SK-N-SH (cell line): ENCODE measurements at regions not wholly inside any gene's neighbourhood (a gene's known extent, or its start where the extent isn't known, plus 50 kb on each side); places are given as distances from the start of the nearest gene placed in this dataset.

Experiments
- CTCF ChIA-PET: fragments of 300-600, 350-600 bp; formaldehyde crosslinking; extraction: SDS; loops from one replicate; lab custom pipeline; 2021; lab: Yijun Ruan, JAX
- POLR2A ChIA-PET: fragments of 350-600 bp; sonication (Branson Sonifier 250); formaldehyde crosslinking; extraction: SDS; loops from one replicate; lab custom pipeline; 2020; ENCODE audit warnings: antibody characterized with exemption, inconsistent platforms; lab: Yijun Ruan, JAX
- DNase-seq: peaks from one replicate; pipeline ENCODE4 v3.0.0; 2012
- H2AFZ ChIP-seq: fragments of 200-600 bp; sonication (generic); 2 replicates; pipeline ENCODE4 v1.8.1; 2016; ENCODE audit warnings: antibody characterized with exemption, mild to moderate bottlenecking, low read depth
- H3F3A ChIP-seq: fragments of 200-600 bp; sonication (generic); replicated peaks from 2 replicates; pipeline ENCODE3; 2016; ENCODE audit warnings: antibody characterized with exemption, mild to moderate bottlenecking; ENCODE audit not compliant: insufficient read depth
- H3K27ac ChIP-seq, 2 experiments: fragments of 200-500 bp in 1 of 2; fragments of 200-600 bp in 1 of 2; sonication (Bioruptor generic) in 1 of 2; sonication (generic), shearing (Covaris generic) in 1 of 2; 2 replicates each; pipeline versions ENCODE4 v1.5.1 to v1.6.1; 2014 to 2016; ENCODE audit warnings: low read depth in 2 of 2, inconsistent platforms in 1 of 2, low read length in 1 of 2, mild to moderate bottlenecking in 1 of 2, mixed read lengths in 1 of 2
- H3K27me3 ChIP-seq: fragments of 200-600 bp; sonication (generic), shearing (Covaris generic); 2 replicates; pipeline ENCODE4 v1.6.1; 2016; ENCODE audit warnings: mixed run types; ENCODE audit not compliant: insufficient read depth
- H3K36me3 ChIP-seq, 2 experiments: fragments of 200-500 bp in 1 of 2; fragments of 200-600 bp in 1 of 2; sonication (Bioruptor generic) in 1 of 2; sonication (generic) in 1 of 2; replicated peaks in 1 of 2; 2 replicates each; pipeline versions ENCODE3 to v1.5.1; 2014 to 2016; ENCODE audit warnings: low read length in 1 of 2, mild to moderate bottlenecking in 1 of 2; ENCODE audit not compliant: insufficient read depth in 2 of 2, control insufficient read depth in 1 of 2
- H3K4me1 ChIP-seq, 2 experiments: fragments of 200-500 bp in 1 of 2; fragments of 200-600 bp in 1 of 2; sonication (Bioruptor generic) in 1 of 2; sonication (generic), shearing (Covaris generic) in 1 of 2; 2 replicates each; pipeline versions ENCODE4 v1.5.1 to v1.6.1; 2014 to 2016; ENCODE audit warnings: low read depth in 1 of 2, low read length in 1 of 2, mixed run types in 1 of 2; ENCODE audit not compliant: insufficient read depth in 2 of 2, control insufficient read depth in 1 of 2
- H3K4me2 ChIP-seq: fragments of 200-600 bp; sonication (generic), shearing (Covaris generic); 2 replicates; pipeline ENCODE4 v1.6.1; 2017; ENCODE audit warnings: mixed run types
- H3K4me3 ChIP-seq, 2 experiments: fragments of 200-500 bp in 1 of 2; fragments of 200-600 bp in 1 of 2; sonication (Bioruptor generic) in 1 of 2; sonication (generic), shearing (Covaris generic) in 1 of 2; 2 replicates each; pipeline versions ENCODE4 v1.5.1 to v1.8.1; 2014 to 2016; ENCODE audit warnings: low read depth in 2 of 2, inconsistent platforms in 1 of 2, low read length in 1 of 2, mild to moderate bottlenecking in 1 of 2, mixed read lengths in 1 of 2, moderate library complexity in 1 of 2
- H3K79me2 ChIP-seq: fragments of 200-600 bp; sonication (generic); 2 replicates; pipeline ENCODE4 v1.8.1; 2017; ENCODE audit warnings: mild to moderate bottlenecking; ENCODE audit not compliant: insufficient read depth
- H3K9ac ChIP-seq: fragments of 200-600 bp; sonication (generic); 2 replicates; pipeline ENCODE4 v1.6.1; 2017; ENCODE audit warnings: mixed run types
- H3K9me2 ChIP-seq: fragments of 200-600 bp; sonication (generic); 2 replicates; pipeline ENCODE4 v1.6.1; 2017; ENCODE audit warnings: mixed run types
- H3K9me3 ChIP-seq: fragments of 200-600 bp; sonication (generic); 2 replicates; pipeline ENCODE4 v1.6.1; 2017; ENCODE audit warnings: mixed run types, mild to moderate bottlenecking, moderate library complexity
- H4K20me1 ChIP-seq: fragments of 200-600 bp; sonication (generic); 2 replicates; pipeline ENCODE4 v1.6.1; 2017; ENCODE audit warnings: mild to moderate bottlenecking, mixed run types; ENCODE audit not compliant: insufficient read depth
- CHD2 ChIP-seq: fragments of 150-350 bp; IDR thresholded peaks from 2 replicates; pipeline ENCODE4 v1.6.1; 2018; ENCODE audit warnings: low read length; ENCODE audit not compliant: partially characterized antibody
- ELF1 ChIP-seq: IDR thresholded peaks from 2 replicates; pipeline ENCODE4 v1.4.0; 2012
- FOXM1 ChIP-seq: IDR thresholded peaks from 2 replicates; pipeline ENCODE4 v1.4.0; 2012; ENCODE audit warnings: low read depth, mild to moderate bottlenecking
- GATA2 ChIP-seq: sonication (generic); formaldehyde crosslinking; IDR thresholded peaks from 2 replicates; pipeline ENCODE4 v1.5.0; 2020; ENCODE audit warnings: mild to moderate bottlenecking, missing genetic modification reagents
- MEF2A ChIP-seq: IDR thresholded peaks from 2 replicates; pipeline ENCODE4 v1.4.0; 2012; ENCODE audit warnings: low read depth, borderline replicate concordance
- MXI1 ChIP-seq: IDR thresholded peaks from 2 replicates; pipeline ENCODE4 v1.6.1; 2012; ENCODE audit warnings: mild to moderate bottlenecking, low read depth, low read length, improper control_type of control experiment
- NFIC ChIP-seq: IDR thresholded peaks from 2 replicates; pipeline ENCODE4 v1.4.0; 2012; ENCODE audit warnings: borderline replicate concordance
- RAD21 ChIP-seq: IDR thresholded peaks from 2 replicates; pipeline ENCODE4 v1.6.1; 2012; ENCODE audit warnings: mild to moderate bottlenecking, low read length
- RCOR1 ChIP-seq: fragments of 150-350 bp; IDR thresholded peaks from 2 replicates; pipeline ENCODE4 v1.6.1; 2017; ENCODE audit warnings: antibody characterized with exemption, low read length
- SIN3A ChIP-seq: IDR thresholded peaks from 2 replicates; pipeline ENCODE4 v1.6.1; 2012; ENCODE audit warnings: low read depth, mild to moderate bottlenecking, low read length, moderate library complexity, borderline replicate concordance
- SMC3 ChIP-seq: IDR thresholded peaks from 2 replicates; pipeline ENCODE4 v1.6.1; 2012; ENCODE audit warnings: low read depth, low read length, improper control_type of control experiment
- TAF1 ChIP-seq: IDR thresholded peaks from 2 replicates; pipeline ENCODE4 v1.6.1; 2012; ENCODE audit warnings: low read depth, mild to moderate bottlenecking, low read length, moderate library complexity, borderline replicate concordance
- YY1 ChIP-seq: IDR thresholded peaks from 2 replicates; pipeline ENCODE4 v1.4.0; 2012; ENCODE audit warnings: low read depth, mild to moderate bottlenecking
- TF ChIP-seq, protein P1 (sequence below): IDR thresholded peaks from 2 replicates; pipeline ENCODE4; 2012
- TF ChIP-seq, protein P2 (sequence below): IDR thresholded peaks from 2 replicates; pipeline ENCODE4 v1.6.1; 2012; ENCODE audit warnings: mild to moderate bottlenecking, low read depth, low read length, moderate library complexity
- TF ChIP-seq, protein P3 (sequence below): fragments of 200-600 bp; sonication (generic); IDR thresholded peaks from 2 replicates; pipeline ENCODE4 v1.6.1; 2017; ENCODE audit warnings: antibody characterized with exemption, mild to moderate bottlenecking, moderate library complexity
- TF ChIP-seq, protein P4 (sequence below): IDR thresholded peaks from 2 replicates; pipeline ENCODE4 v1.4.0; 2012; ENCODE audit warnings: low read depth
- TF ChIP-seq, protein P5 (sequence below): IDR thresholded peaks from 2 replicates; pipeline ENCODE4 v1.4.0; 2012; ENCODE audit warnings: low read depth, borderline replicate concordance
- TF ChIP-seq, protein P6 (sequence below): IDR thresholded peaks from 2 replicates; pipeline ENCODE4 v1.4.0; 2012; ENCODE audit warnings: low read depth, borderline replicate concordance

DNA sequence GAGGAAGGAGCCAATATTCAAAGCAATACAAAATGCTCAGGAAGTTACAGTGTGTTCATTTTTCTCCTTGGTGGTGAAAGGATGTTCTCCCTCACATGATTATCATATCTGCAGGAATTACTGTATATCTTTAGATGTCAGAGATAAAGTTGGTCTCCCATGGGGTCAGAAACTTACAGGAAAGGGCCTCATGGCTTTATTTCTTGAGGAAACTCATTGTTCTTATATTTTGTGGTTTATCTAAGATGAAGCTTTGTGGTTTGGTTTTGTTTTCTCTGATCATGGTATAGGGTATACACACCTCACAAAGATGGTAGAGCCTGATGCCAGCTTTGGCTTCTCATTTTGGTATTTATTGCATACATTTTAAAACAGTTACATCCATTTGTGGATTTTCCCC is 100.5 kb upstream of the STXBP5 start:
- Histone ChIP-seq H3K79me2 (no peaks in the 10 kb centered on the region), H4K20me1 (no peaks in the 10 kb centered on the region), H2AFZ (0 out of 2 replicates have a peak overlapping the region, but pooled peaks have one; percentile 1), H3K27ac (no peak overlapping the region; a peak in 1 of 4 replicates), H3F3A (peaks cover 7% of the 10 kb centered on the region), H3K9ac (no peak overlapping the region), H3K4me2 (no peak overlapping the region), H3K4me1 (peaks cover 0 to 4% of the 10 kb centered on the region in 2 experiments; a peak in 1 of 4 replicates), H3K27me3 (no peaks in the 10 kb centered on the region), H3K9me2 (no peaks in the 10 kb centered on the region), H3K36me3 (no peaks in the 10 kb centered on the region), H3K4me3 (no peak overlapping the region), H3K9me3 (no peaks in the 10 kb centered on the region)
- no peak for DNase-seq
- CTCF ChIA-PET: no interaction called here
- TF ChIP-seq, protein P1, sequence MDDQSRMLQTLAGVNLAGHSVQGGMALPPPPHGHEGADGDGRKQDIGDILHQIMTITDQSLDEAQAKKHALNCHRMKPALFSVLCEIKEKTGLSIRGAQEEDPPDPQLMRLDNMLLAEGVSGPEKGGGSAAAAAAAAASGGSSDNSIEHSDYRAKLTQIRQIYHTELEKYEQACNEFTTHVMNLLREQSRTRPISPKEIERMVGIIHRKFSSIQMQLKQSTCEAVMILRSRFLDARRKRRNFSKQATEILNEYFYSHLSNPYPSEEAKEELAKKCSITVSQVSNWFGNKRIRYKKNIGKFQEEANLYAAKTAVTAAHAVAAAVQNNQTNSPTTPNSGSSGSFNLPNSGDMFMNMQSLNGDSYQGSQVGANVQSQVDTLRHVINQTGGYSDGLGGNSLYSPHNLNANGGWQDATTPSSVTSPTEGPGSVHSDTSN: no peak
- no peak for TF ChIP-seq RCOR1
- TF ChIP-seq, protein P2, sequence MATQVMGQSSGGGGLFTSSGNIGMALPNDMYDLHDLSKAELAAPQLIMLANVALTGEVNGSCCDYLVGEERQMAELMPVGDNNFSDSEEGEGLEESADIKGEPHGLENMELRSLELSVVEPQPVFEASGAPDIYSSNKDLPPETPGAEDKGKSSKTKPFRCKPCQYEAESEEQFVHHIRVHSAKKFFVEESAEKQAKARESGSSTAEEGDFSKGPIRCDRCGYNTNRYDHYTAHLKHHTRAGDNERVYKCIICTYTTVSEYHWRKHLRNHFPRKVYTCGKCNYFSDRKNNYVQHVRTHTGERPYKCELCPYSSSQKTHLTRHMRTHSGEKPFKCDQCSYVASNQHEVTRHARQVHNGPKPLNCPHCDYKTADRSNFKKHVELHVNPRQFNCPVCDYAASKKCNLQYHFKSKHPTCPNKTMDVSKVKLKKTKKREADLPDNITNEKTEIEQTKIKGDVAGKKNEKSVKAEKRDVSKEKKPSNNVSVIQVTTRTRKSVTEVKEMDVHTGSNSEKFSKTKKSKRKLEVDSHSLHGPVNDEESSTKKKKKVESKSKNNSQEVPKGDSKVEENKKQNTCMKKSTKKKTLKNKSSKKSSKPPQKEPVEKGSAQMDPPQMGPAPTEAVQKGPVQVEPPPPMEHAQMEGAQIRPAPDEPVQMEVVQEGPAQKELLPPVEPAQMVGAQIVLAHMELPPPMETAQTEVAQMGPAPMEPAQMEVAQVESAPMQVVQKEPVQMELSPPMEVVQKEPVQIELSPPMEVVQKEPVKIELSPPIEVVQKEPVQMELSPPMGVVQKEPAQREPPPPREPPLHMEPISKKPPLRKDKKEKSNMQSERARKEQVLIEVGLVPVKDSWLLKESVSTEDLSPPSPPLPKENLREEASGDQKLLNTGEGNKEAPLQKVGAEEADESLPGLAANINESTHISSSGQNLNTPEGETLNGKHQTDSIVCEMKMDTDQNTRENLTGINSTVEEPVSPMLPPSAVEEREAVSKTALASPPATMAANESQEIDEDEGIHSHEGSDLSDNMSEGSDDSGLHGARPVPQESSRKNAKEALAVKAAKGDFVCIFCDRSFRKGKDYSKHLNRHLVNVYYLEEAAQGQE: no peak
- no peak for TF ChIP-seq MEF2A
- no peak for TF ChIP-seq TAF1
- no peak for TF ChIP-seq RAD21
- TF ChIP-seq YY1: no peak
- TF ChIP-seq, protein P3, sequence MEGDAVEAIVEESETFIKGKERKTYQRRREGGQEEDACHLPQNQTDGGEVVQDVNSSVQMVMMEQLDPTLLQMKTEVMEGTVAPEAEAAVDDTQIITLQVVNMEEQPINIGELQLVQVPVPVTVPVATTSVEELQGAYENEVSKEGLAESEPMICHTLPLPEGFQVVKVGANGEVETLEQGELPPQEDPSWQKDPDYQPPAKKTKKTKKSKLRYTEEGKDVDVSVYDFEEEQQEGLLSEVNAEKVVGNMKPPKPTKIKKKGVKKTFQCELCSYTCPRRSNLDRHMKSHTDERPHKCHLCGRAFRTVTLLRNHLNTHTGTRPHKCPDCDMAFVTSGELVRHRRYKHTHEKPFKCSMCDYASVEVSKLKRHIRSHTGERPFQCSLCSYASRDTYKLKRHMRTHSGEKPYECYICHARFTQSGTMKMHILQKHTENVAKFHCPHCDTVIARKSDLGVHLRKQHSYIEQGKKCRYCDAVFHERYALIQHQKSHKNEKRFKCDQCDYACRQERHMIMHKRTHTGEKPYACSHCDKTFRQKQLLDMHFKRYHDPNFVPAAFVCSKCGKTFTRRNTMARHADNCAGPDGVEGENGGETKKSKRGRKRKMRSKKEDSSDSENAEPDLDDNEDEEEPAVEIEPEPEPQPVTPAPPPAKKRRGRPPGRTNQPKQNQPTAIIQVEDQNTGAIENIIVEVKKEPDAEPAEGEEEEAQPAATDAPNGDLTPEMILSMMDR: no peak
- TF ChIP-seq SMC3: no peak
- no peak for TF ChIP-seq FOXM1
- TF ChIP-seq NFIC: no peak
- no peak for TF ChIP-seq ELF1
- TF ChIP-seq MXI1: no peak
- no peak for TF ChIP-seq GATA2 (CRISPR knock-in tag)
- TF ChIP-seq, protein P4, sequence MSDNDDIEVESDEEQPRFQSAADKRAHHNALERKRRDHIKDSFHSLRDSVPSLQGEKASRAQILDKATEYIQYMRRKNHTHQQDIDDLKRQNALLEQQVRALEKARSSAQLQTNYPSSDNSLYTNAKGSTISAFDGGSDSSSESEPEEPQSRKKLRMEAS: no peak
- TF ChIP-seq, protein P5, sequence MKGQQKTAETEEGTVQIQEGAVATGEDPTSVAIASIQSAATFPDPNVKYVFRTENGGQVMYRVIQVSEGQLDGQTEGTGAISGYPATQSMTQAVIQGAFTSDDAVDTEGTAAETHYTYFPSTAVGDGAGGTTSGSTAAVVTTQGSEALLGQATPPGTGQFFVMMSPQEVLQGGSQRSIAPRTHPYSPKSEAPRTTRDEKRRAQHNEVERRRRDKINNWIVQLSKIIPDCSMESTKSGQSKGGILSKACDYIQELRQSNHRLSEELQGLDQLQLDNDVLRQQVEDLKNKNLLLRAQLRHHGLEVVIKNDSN: no peak
- no peak for TF ChIP-seq SIN3A
- TF ChIP-seq CHD2: no peak
- TF ChIP-seq, protein P6, sequence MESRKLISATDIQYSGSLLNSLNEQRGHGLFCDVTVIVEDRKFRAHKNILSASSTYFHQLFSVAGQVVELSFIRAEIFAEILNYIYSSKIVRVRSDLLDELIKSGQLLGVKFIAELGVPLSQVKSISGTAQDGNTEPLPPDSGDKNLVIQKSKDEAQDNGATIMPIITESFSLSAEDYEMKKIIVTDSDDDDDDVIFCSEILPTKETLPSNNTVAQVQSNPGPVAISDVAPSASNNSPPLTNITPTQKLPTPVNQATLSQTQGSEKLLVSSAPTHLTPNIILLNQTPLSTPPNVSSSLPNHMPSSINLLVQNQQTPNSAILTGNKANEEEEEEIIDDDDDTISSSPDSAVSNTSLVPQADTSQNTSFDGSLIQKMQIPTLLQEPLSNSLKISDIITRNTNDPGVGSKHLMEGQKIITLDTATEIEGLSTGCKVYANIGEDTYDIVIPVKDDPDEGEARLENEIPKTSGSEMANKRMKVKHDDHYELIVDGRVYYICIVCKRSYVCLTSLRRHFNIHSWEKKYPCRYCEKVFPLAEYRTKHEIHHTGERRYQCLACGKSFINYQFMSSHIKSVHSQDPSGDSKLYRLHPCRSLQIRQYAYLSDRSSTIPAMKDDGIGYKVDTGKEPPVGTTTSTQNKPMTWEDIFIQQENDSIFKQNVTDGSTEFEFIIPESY: no peak
- POLR2A ChIA-PET: no interaction called here
